GM19328 (cell line): ENCODE measurements at regions not wholly inside any gene's neighbourhood (a gene's known extent, or its start where the extent isn't known, plus 50 kb on each side); places are given as distances from the start of the nearest gene placed in this dataset.
A peak's percentile ranks its signal among the peaks of the same experiment; 100 is the strongest.
"Not testable (repeated sequence)": the region's sequence is repeated elsewhere in the genome, so short reads cannot be mapped to it uniquely, and the experiment has no call there.

ENCODE experiments used
- ATAC-seq: cut with Tn5 transposase; IDR thresholded peaks from one replicate; pipeline ENCODE4 v1.9.1; 2021; ENCODE audit warnings: mild to moderate bottlenecking, moderate library complexity; ENCODE audit not compliant: unreplicated experiment

- not testable (repeated sequence) for ATAC-seq
Measured at GRCh38 chr12:89191597-89191996, 160.7 kb downstream of the DUSP6 start.

DNA sequence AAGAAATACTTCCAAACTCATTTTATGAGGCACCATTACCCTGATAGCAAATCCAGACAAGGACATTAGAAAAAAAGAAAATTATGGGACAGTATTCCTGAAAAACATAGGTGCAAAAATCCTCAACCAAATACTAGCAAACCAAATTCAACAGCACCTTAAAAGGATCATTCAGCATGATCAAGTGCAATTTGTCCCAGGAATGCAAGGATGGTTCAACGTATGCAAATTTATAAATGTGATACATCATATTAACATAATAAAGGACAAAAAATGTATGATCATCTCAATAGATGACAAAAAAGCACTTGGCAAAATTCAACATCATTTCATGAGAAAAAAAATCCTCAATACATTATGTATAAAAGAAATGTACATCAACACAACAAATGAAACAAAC, 162.9 kb downstream of the DUSP6 start:
- no peak for ATAC-seq

DNA sequence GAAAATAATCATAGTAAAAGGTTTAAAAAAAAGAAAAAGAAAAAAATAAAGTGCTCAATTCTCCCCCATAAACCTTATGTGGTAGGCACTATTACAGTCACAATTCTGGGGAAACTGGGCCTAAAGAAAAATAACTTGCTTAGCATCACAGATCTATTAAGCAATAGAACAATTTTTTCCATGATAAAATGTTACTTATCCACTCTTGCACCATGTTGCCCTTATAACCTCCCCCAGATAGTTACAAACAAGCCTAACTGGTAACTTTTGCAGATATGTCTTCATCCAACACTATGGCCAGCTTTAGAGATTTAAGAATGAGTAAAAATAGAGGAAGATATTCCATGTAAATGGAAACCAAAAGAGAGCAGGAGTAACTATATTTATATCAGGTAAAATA, 164.8 kb downstream of the DUSP6 start:
- no peak for ATAC-seq

GRCh38 chr12:89185889-89186288, 166.4 kb downstream of the DUSP6 start:
- no peak for ATAC-seq

GRCh38 chr12:89185181-89185580, 167.1 kb downstream of the DUSP6 start:
- no peak for ATAC-seq

- ATAC-seq, result no peak
Measured at GRCh38 chr12:89183985-89184435, 168.3 kb downstream of the DUSP6 start.

- ATAC-seq, result no peak
Measured at GRCh38 chr12:89181271-89181920, 170.9 kb downstream of the DUSP6 start.

DNA sequence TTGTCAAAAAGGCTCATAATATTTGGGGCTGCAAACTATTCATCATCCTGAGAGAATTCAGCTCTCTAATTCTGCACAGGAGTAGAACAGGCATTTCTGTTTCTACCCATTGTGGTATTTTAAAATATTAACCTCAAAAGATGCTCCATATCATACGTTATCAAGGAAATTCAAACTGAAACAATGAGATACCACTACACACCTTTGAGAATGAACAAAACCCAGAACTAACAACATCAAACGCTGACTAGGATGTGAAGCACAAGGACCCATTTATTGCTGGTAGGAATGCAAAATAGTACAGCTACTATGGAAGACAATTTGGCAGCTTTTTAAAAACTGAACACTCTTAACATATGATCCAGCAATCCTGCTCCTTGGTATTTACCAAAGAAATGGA, 171.8 kb downstream of the DUSP6 start:
- no peak for ATAC-seq

- ATAC-seq, result no peak
Measured at GRCh38 chr12:89179983-89180382, 172.3 kb downstream of the DUSP6 start.

DNA sequence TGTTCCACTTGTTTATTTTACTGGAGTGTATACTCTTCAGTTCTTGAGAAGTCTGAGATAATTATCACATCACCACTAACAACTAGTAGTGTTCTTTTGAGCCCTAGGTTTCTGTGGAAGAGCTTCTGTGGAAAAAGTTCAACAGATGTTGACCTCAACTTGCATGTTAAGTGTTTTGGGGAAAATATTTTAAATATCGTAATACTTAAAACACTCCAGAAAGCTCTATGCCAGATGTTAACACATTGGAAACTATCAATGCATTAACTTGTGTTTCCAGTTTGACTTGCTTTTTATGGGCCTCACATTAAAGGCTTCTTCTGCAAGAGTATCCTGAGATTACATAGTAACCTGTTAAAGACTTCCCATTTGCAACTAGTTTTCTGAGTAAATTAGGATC, 173.1 kb downstream of the DUSP6 start:
- ATAC-seq, result no peak

- ATAC-seq, result no peak
Measured at GRCh38 chr12:89177802-89178395, 174.4 kb downstream of the DUSP6 start.

GRCh38 chr12:89176676-89177075, 175.6 kb downstream of the DUSP6 start:
- no peak for ATAC-seq

GRCh38 chr12:89173678-89174077, 178.6 kb downstream of the DUSP6 start:
- no peak for ATAC-seq

DNA sequence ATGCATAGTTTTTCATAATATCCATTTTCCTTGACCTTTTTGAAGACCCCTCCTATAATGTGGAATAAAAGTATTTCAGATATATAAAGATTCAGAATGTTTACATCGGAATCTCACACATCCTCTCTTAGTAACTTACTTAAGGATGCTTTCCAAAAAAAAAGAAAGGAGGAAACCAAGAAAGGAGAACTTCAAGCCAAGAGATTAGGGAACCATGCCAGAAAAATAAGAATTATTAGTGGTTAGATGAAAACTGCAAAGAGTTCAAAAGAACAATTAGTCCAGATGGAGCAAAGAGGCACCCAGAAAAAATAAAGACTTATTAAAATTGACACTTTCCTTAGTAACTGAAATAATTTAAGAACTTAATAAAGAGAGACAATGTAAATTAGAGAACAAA, 179.2 kb downstream of the DUSP6 start:
- no peak for ATAC-seq

GRCh38 chr12:89172224-89172623, 180.1 kb downstream of the DUSP6 start:
- ATAC-seq, result no peak

DNA sequence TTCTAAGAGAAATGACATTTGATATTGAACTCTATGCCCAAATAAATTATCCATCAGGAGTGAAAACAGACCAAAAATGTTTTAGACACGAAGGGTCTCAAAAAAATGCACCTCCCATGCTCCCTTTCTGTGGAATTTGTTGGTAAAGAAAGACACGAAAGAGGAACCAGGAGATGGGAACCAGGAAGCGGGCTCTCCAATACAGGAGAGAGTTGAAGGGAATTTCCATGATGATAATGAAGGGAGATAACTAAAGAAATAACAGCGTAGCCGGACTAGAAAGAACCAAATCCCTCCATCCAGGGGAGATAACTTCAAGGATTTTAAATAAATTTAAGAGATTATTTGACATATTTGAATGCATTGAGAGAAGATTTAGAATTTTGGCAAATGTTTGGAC, 183.0 kb downstream of the DUSP6 start:
- ATAC-seq, result no peak

DNA sequence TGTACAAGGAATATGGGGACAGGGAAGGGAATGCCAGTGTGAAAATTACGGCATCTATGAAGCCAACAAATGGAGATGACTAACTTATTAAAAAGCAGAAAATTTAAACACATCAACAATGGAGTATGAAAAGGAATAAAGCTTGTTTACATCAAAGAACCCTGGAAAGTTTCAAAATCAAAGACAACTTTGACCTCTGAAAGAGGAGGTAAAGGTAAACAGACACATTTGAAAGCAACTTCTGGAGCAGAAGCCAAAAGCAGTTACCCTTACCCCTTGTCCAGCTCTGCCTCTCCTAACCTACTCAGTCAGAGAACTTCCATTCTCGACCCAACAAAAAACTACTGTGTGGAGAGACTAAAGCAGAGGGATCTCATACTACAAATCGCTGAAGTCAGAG, 184.3 kb downstream of the DUSP6 start:
- no peak for ATAC-seq

DNA sequence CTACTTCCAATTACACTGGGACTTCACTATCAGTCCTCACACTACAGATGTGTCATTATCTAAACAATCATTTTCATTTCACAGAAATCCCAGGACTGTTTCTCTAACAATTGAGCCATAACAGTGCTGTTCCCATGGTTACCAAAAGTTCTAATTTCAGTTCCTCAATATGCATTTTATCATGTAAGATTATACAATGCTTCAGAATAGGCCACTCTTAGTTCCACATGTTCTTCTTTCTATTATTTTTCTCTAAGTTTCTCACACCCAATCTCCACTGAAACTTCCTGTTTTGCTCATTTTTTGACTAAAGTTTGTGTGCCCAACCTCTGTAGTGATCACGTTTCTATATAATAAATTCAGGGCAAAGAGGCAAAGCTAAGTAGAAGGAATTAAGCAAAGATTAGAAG, 185.8 kb downstream of the DUSP6 start:
- peak; percentile 84 for ATAC-seq

GRCh38 chr12:89166121-89166520, 186.2 kb downstream of the DUSP6 start:
- ATAC-seq, result no peak

DNA sequence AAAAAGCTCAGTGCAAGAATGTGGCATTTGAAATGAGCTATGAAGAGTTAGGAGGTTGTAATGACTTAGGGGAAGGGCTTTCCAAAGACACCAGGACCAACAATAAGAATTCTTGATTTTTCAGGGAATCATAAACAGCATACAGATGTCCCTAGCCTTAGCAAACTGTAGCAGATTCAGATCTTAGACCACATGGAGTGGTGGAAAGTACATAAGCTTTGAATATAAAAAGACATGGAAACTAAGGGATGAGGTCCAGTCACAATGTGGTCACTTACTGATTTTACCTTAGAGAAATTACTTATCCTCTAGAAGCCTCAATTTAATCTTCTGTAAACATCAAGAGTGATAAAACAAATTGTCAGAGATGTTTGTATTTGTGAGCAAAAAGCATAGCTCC, 186.6 kb downstream of the DUSP6 start:
- no peak for ATAC-seq

DNA sequence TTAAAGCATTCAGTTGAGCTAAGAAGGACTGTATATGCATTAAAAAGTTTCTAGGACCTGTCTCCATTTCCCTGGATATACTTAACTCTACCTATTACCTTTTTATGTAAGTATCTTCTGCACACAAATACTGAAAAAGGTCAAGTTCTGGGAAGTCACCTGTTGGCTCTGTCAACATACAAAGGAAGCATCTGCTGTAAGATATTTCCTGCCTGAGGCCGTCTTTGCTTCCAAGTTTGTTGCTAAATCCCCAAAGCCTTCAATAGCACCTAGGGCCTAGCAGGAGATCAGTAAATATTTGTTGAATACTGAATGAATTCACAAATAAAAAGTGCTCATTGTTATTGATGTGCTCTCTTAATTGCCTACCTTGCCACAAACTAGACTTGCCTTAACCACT, 188.4 kb downstream of the DUSP6 start:
- ATAC-seq, result no peak

- no peak for ATAC-seq
Measured at GRCh38 chr12:89162589-89163261, 189.6 kb downstream of the DUSP6 start.
